Neuronal stem cell (in vitro differentiated cells): ENCODE measurements at regions not wholly inside any gene's neighbourhood (a gene's known extent, or its start where the extent isn't known, plus 50 kb on each side); places are given as distances from the start of the nearest gene placed in this dataset.

ENCODE experiments used
- DNase-seq: peaks from one replicate; pipeline ENCODE4 v3.0.0-alpha.2; 2013; ENCODE audit warnings: low spot score
- H2AFZ ChIP-seq: one replicate; pipeline ENCODE4 v1.6.1; 2013; ENCODE audit warnings: mild to moderate bottlenecking, low read length, inconsistent platforms
- H2AK5ac ChIP-seq: 2 replicates; pipeline ENCODE4 v1.6.1; 2013; ENCODE audit warnings: low read depth, mild to moderate bottlenecking, inconsistent platforms, low read length, moderate library complexity, mixed read lengths
- H2BK120ac ChIP-seq: 2 replicates; pipeline ENCODE4 v1.6.1; 2013; ENCODE audit warnings: low read depth, mild to moderate bottlenecking, inconsistent platforms, low read length, moderate library complexity, mixed read lengths
- H2BK12ac ChIP-seq: one replicate; pipeline ENCODE4 v1.6.1; 2013; ENCODE audit warnings: low read length, inconsistent platforms
- H2BK15ac ChIP-seq: 2 replicates; pipeline ENCODE4 v1.6.1; 2013; ENCODE audit warnings: mild to moderate bottlenecking, low read length, inconsistent platforms, mixed read lengths
- H2BK5ac ChIP-seq: one replicate; pipeline ENCODE4 v1.6.1; 2013; ENCODE audit warnings: inconsistent platforms, mild to moderate bottlenecking, low read length, moderate library complexity
- H3K14ac ChIP-seq: one replicate; pipeline ENCODE4 v1.6.1; 2013; ENCODE audit warnings: low read length, inconsistent platforms
- H3K18ac ChIP-seq: 2 replicates; pipeline ENCODE4 v1.6.1; 2013; ENCODE audit warnings: low read length, inconsistent platforms
- H3K23ac ChIP-seq: 2 replicates; pipeline ENCODE4 v1.6.1; 2013; ENCODE audit warnings: low read depth, mild to moderate bottlenecking, mixed read lengths, low read length, inconsistent platforms; ENCODE audit not compliant: poor library complexity
- H3K27ac ChIP-seq: replicated peaks from 3 replicates; pipeline ENCODE4 v1.5.1; 2013; ENCODE audit warnings: low read length, inconsistent platforms
- H3K27me3 ChIP-seq, 3 experiments: 2 replicates each; pipeline ENCODE4 v1.6.1; 2013; ENCODE audit warnings: low read length in 3 of 3, mild to moderate bottlenecking in 2 of 3, inconsistent platforms in 1 of 3, low read depth in 1 of 3, mixed read lengths in 1 of 3, moderate library complexity in 1 of 3; ENCODE audit not compliant: control insufficient read depth in 3 of 3, insufficient read depth in 3 of 3
- H3K36me3 ChIP-seq, 2 donors: replicated peaks in 1 of 2; 2 replicates each; pipeline ENCODE4 v1.6.1; 2013; ENCODE audit warnings: low read length in 2 of 2; ENCODE audit not compliant: control insufficient read depth in 2 of 2, insufficient read depth in 2 of 2
- H3K4ac ChIP-seq: 2 replicates; pipeline ENCODE4 v1.6.1; 2013; ENCODE audit warnings: inconsistent platforms, mild to moderate bottlenecking, low read length, moderate library complexity
- H3K4me1 ChIP-seq, 2 donors: 1 replicate in 1 of 2; 2 replicates in 1 of 2; pipeline ENCODE4 v1.6.1; 2013; ENCODE audit warnings: low read length in 2 of 2, low read depth in 1 of 2; ENCODE audit not compliant: control insufficient read depth in 2 of 2, insufficient read depth in 1 of 2
- H3K4me2 ChIP-seq: one replicate; pipeline ENCODE4 v1.6.1; 2013; ENCODE audit warnings: mild to moderate bottlenecking, low read length, inconsistent platforms; ENCODE audit not compliant: insufficient read depth, poor library complexity, severe bottlenecking
- H3K4me3 ChIP-seq, 2 donors: 2 replicates each; pipeline ENCODE4 v1.5.1; 2013; ENCODE audit warnings: low read length in 2 of 2, mild to moderate bottlenecking in 2 of 2, inconsistent platforms in 1 of 2, moderate library complexity in 1 of 2
- H3K79me1 ChIP-seq: one replicate; pipeline ENCODE4 v1.6.1; 2013; ENCODE audit warnings: low read depth, mild to moderate bottlenecking, inconsistent platforms, low read length, moderate library complexity
- H3K9ac ChIP-seq: one replicate; pipeline ENCODE4 v1.6.1; 2013; ENCODE audit warnings: mild to moderate bottlenecking, low read depth, low read length, inconsistent platforms; ENCODE audit not compliant: poor library complexity
- H3K9me3 ChIP-seq, 2 donors: replicated peaks in 1 of 2; 2 replicates each; pipeline versions ENCODE3 to v1.6.1; 2013; ENCODE audit warnings: low read length in 2 of 2, mild to moderate bottlenecking in 2 of 2, inconsistent platforms in 1 of 2, low read depth in 1 of 2, mixed read lengths in 1 of 2, moderate library complexity in 1 of 2; ENCODE audit not compliant: control insufficient read depth in 2 of 2, insufficient read depth in 1 of 2
- H4K8ac ChIP-seq: one replicate; pipeline ENCODE4 v1.6.1; 2013; ENCODE audit warnings: low read depth, mild to moderate bottlenecking, inconsistent platforms, low read length, moderate library complexity
- H4K91ac ChIP-seq: one replicate; pipeline ENCODE4 v1.6.1; 2013; ENCODE audit warnings: low read length, low read depth, mild to moderate bottlenecking, inconsistent platforms; ENCODE audit not compliant: poor library complexity
- WGBS, 2 donors: extraction: QIAGEN DNeasy Blood & Tissue Kit; methylation state at CpG; one replicate each; pipeline ENCODE4 v1.1.7; 2013; ENCODE audit warnings: missing lambda C conversion rate in 2 of 2, mixed read lengths in 1 of 2; ENCODE audit not compliant: insufficient read length in 2 of 2, insufficient replicate concordance in 1 of 2; ENCODE audit errors: extremely low coverage in 2 of 2; 5-methylcytosine and 5-hydroxymethylcytosine counted together

DNA sequence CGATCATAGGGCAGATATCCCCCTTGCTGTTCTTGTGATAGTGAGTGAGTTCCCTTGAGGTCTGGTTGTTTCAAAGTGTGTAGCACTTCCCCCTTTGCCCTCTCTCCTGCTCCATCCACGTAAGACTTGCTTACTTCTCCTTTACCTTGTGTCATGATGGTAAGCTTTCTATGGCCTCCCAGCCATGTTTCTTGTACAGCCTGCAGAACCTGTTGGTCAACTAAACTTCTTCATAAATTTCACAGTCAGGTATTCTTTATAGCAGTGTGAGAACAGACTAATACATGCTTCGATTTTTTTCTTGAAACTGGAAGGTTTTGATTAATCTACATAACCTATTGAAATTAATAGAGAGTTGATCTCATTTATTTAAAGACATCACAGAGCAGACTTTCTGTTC lies 302.5 kb upstream of the PBX1 start:
- no peak overlapping the region for H3K23ac ChIP-seq
- no peak overlapping the region for H4K91ac ChIP-seq
- H3K27ac ChIP-seq, result no peak overlapping the region
- H3K14ac ChIP-seq, result no peak overlapping the region
- peaks cover 0 to 4% of the 10 kb centered on the region in 2 donors for H3K9me3 ChIP-seq
- H2BK12ac ChIP-seq, result no peak overlapping the region
- no peaks in the 10 kb centered on the region for H3K27me3 ChIP-seq
- no peak overlapping the region for H3K4me2 ChIP-seq
- no peak overlapping the region for H2BK120ac ChIP-seq
- no peak overlapping the region for H2BK5ac ChIP-seq
- H3K79me1 ChIP-seq, result no peaks in the 10 kb centered on the region
- no peak overlapping the region for H3K9ac ChIP-seq
- H2AFZ ChIP-seq, result no peak overlapping the region
- WGBS, 2 donors, result no CpG with 5 or more reads among the region's 3 CpGs
- no peak overlapping the region for H3K18ac ChIP-seq
- no peak overlapping the region for H2AK5ac ChIP-seq
- H4K8ac ChIP-seq, result no peak overlapping the region
- no peak overlapping the region for H3K4ac ChIP-seq
- H3K4me3 ChIP-seq, result no peak overlapping the region
- H2BK15ac ChIP-seq, result no peak overlapping the region
- H3K36me3 ChIP-seq, result no peaks in the 10 kb centered on the region
- no peak for DNase-seq
- no peaks in the 10 kb centered on the region for H3K4me1 ChIP-seq

DNA sequence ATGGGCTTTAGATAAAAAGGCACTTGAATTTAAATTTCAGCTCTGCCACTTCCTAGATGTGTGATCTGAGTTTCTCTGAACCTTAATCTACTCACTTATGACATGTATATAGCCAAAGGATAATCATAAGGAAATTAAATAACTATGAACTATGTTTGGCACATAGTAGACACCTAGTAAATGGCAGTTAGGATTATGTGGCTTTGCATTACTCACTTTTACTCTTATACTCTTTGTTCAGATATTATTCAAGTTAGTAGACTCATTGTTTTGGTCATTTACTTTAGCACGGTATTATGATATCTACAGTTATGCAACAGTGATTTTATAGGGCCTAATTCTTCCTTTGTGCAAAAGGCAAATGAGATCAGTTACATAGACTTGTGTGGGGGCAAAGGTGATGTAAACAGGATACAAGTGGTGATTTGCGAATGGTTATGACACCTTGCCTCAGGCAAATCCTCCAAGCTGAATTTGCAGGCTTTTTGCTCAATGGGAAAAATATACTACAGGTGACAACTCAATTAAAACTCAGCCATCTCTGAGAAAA lies 297.2 kb upstream of the PBX1 start:
- Histone ChIP-seq H2AFZ (no peak overlapping the region), H4K91ac (no peak overlapping the region)

DNA sequence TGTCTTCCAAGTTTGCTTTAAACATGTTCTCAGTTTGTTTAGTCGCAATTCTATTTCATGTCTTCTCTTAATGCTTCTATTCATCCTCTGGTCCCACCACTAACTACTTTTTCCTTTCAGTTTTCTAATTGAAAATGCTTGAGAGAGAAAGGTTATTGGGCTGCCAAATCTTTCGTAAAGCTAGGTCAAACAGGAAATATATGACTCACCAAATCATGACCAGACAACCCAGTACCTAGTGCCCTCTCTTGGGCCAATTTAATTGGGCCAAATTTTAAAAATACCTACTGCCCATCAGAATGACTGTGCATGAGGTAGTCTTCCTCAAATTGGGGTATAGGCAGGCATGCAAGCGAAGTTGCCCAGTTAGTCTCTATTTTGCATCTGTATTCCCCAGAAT lies 295.4 kb upstream of the PBX1 start:
- Histone ChIP-seq H3K4me1 (no peaks in the 10 kb centered on the region), H3K23ac (no peak overlapping the region), H4K8ac (no peak overlapping the region), H2BK15ac (no peak overlapping the region), H3K27ac (no peak overlapping the region), H2BK120ac (no peak overlapping the region), H3K79me1 (no peaks in the 10 kb centered on the region), H3K4me3 (no peak overlapping the region), H3K4me2 (no peak overlapping the region), H4K91ac (no peak overlapping the region), H2AFZ (no peak overlapping the region), H3K4ac (no peak overlapping the region), H3K9ac (no peak overlapping the region), H2AK5ac (no peak overlapping the region), H3K36me3 (no peaks in the 10 kb centered on the region), H3K18ac (no peak overlapping the region), H2BK12ac (no peak overlapping the region), H3K14ac (no peak overlapping the region), H2BK5ac (no peak overlapping the region), H3K27me3 (no peaks in the 10 kb centered on the region), H3K9me3 (no peaks in the 10 kb centered on the region)
- no CpG with 5 or more reads among the region's 3 CpGs for WGBS, 2 donors
- DNase-seq, result no peak

More for the DNA sequence above, 297.2 kb upstream of the PBX1 start:
- Histone ChIP-seq H3K4me2 (no peak overlapping the region), H3K14ac (no peak overlapping the region), H2BK15ac (no peak overlapping the region), H3K23ac (no peak overlapping the region), H3K4me3 (no peak overlapping the region), H2BK12ac (no peak overlapping the region), H3K4ac (no peak overlapping the region), H2AK5ac (no peak overlapping the region), H3K27me3 (no peaks in the 10 kb centered on the region), H3K4me1 (no peaks in the 10 kb centered on the region), H3K18ac (no peak overlapping the region), H3K9me3 (no peaks in the 10 kb centered on the region), H3K9ac (no peak overlapping the region), H2BK120ac (no peak overlapping the region), H3K36me3 (no peaks in the 10 kb centered on the region), H3K79me1 (no peaks in the 10 kb centered on the region), H2BK5ac (no peak overlapping the region), H3K27ac (no peak overlapping the region), H4K8ac (no peak overlapping the region)
- no CpG with 5 or more reads among the region's 2 CpGs for WGBS, 2 donors
- DNase-seq, result no peak

DNA sequence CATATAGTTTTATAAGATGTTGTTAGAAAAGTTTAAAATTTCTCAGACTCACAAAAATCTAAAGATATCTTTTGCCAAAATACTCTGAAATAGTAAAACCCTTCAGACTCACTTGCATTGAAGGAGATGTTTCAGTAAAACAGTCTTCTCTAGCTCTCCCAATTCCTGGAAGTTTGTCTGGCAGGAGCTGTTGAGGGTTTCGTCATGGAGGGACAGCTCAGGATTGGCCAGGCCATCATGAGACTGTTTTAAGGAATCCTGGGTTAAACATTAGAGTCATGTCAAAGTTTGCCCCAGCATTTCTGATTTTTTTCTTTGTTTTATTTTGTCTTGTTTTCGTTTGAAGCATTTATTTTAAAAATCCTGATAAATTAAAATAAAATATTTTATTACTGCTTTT lies 293.8 kb upstream of the PBX1 start:
- Histone ChIP-seq H4K8ac (no peak overlapping the region), H2BK5ac (no peak overlapping the region), H3K18ac (no peak overlapping the region), H3K4me3 (no peak overlapping the region), H2BK15ac (no peak overlapping the region), H3K4me1 (no peaks in the 10 kb centered on the region), H3K23ac (no peak overlapping the region), H2AK5ac (no peak overlapping the region), H3K79me1 (no peaks in the 10 kb centered on the region), H3K27ac (no peak overlapping the region), H3K27me3 (no peaks in the 10 kb centered on the region), H2BK120ac (no peak overlapping the region), H3K36me3 (no peaks in the 10 kb centered on the region), H3K4me2 (no peak overlapping the region), H3K9ac (no peak overlapping the region), H3K4ac (no peak overlapping the region), H4K91ac (no peak overlapping the region), H3K14ac (no peak overlapping the region), H2BK12ac (no peak overlapping the region), H3K9me3 (no peaks in the 10 kb centered on the region), H2AFZ (no peak overlapping the region)
- DNase-seq, result no peak
- no CpG with 5 or more reads among the region's 2 CpGs for WGBS, 2 donors
